Ovary (tissue), 3 donors: ENCODE measurements at regions not wholly inside any gene's neighbourhood (a gene's known extent, or its start where the extent isn't known, plus 50 kb on each side); places are given as distances from the start of the nearest gene placed in this dataset.

Source experiments
- CTCF ChIP-seq, 3 donors: fragments of 450-650 bp in 2 of 3; fragments of 200-600 bp in 1 of 3; IDR thresholded peaks; one replicate each; pipeline versions ENCODE4 v1.5.1 to v1.8.0; 2016 to 2022; ENCODE audit warnings: antibody characterized with exemption in 3 of 3, mild to moderate bottlenecking in 1 of 3
- POLR2A ChIP-seq: fragments of 450-650 bp; IDR thresholded peaks from one replicate; pipeline ENCODE4 v1.6.1; 2017; ENCODE audit warnings: antibody characterized with exemption, mild to moderate bottlenecking, moderate library complexity
- donor health status: DM: no; HTN: no; CAD: no.

GRCh38 chr9:86513429-86513828, 159.2 kb upstream of the TUT7 start:
- TF ChIP-seq POLR2A = no peak
- no peak for TF ChIP-seq CTCF (IDR thresholded peaks at IDR 0.05)
